ENCODE measurements at regions not wholly inside any gene's neighbourhood (a gene's known extent, or its start where the extent isn't known, plus 50 kb on each side); places are given as distances from the start of the nearest gene placed in this dataset.

- no peak for DNase-seq
Observed at GRCh38 chr15:39194106-39194830, 386.6 kb upstream of the THBS1 start.

GRCh38 chr15:39195961-39196486 is 384.9 kb upstream of the THBS1 start:
- no peak for DNase-seq

GRCh38 chr15:39198044-39199000 is 382.6 kb upstream of the THBS1 start:
- no peak for DNase-seq

- DNase-seq = no peak
Observed at GRCh38 chr15:39199076-39199475, 381.8 kb upstream of the THBS1 start.

- DNase-seq = no peak
Observed at GRCh38 chr15:39200586-39200985, 380.3 kb upstream of the THBS1 start.

- DNase-seq = no peak
Observed at GRCh38 chr15:39202641-39203040, 378.2 kb upstream of the THBS1 start.

- no peak for DNase-seq
Observed at GRCh38 chr15:39204031-39204430, 376.8 kb upstream of the THBS1 start.

GRCh38 chr15:39205081-39205480 is 375.8 kb upstream of the THBS1 start:
- no peak for DNase-seq

- DNase-seq = no peak
Observed at GRCh38 chr15:39205506-39206371, 375.1 kb upstream of the THBS1 start.

GRCh38 chr15:39207532-39208115 is 373.3 kb upstream of the THBS1 start:
- no peak for DNase-seq

- no peak for DNase-seq
Observed at GRCh38 chr15:39208187-39208586, 372.7 kb upstream of the THBS1 start.

GRCh38 chr15:39209548-39210211 is 371.2 kb upstream of the THBS1 start:
- DNase-seq = no peak

- no peak for DNase-seq
Observed at GRCh38 chr15:39211108-39211979, 369.5 kb upstream of the THBS1 start.

GRCh38 chr15:39213385-39213840 is 367.5 kb upstream of the THBS1 start:
- no peak for DNase-seq

- DNase-seq = no peak
Observed at GRCh38 chr15:39215015-39215414, 365.9 kb upstream of the THBS1 start.

- no peak for DNase-seq
Observed at GRCh38 chr15:39216816-39217215, 364.1 kb upstream of the THBS1 start.

- DNase-seq = no peak
Observed at GRCh38 chr15:39219608-39220007, 361.3 kb upstream of the THBS1 start.

- no peak for DNase-seq
Observed at GRCh38 chr15:39226169-39226937, 354.5 kb upstream of the THBS1 start.

GRCh38 chr15:39227001-39227400 is 353.9 kb upstream of the THBS1 start:
- DNase-seq = no peak

- DNase-seq = no peak
Observed at GRCh38 chr15:39228889-39229288, 352.0 kb upstream of the THBS1 start.
